Fibroblast of skin of abdomen (primary cell): ENCODE measurements at regions not wholly inside any gene's neighbourhood (a gene's known extent, or its start where the extent isn't known, plus 50 kb on each side); places are given as distances from the start of the nearest gene placed in this dataset.
"Not testable (repeated sequence)": the region's sequence is repeated elsewhere in the genome, so short reads cannot be mapped to it uniquely, and the experiment has no call there.

ENCODE experiments used
- DNase-seq: peaks from one replicate; pipeline ENCODE4 v3.0.0-alpha.2; 2013

DNA sequence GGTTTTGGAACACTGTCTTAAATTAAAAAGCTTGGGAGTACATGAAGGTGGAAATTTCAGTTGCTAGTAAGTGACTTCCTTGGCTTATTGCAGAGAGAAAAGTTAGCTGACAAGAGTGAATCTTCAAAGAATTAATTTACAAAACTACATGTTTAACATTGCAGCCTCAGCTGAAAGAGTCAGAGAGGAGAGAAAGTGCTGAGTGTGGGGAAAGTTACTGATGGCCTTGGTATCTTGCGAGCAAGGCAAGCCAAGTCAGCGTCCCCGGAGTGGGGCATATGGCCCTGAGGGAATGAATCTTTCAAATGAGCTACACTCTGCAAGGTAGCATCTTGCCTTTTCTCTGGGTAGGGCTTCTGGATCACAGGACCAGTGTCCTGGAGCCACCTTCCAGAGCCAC is 131.3 kb downstream of the LPIN1 start:
- no peak for DNase-seq

DNA sequence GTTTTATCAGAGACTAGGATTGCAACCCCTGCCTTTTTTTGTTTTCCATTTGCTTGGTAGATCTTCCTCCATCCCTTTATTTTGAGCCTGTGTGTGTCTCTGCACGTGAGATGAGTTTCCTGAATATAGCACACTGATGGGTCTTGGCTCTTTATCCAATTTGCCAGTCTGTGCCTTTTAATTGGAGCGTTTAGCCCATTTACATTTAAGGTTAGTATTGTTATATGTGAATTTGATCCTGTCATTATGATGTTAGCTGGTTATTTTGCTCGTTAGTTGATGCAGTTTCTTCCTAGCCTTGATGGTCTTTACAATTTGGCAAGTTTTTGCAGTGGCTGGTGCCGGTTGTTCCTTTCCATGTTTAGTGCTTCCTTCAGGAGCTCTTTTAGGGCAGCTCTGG is 138.8 kb downstream of the LPIN1 start:
- not testable (repeated sequence) for DNase-seq

DNA sequence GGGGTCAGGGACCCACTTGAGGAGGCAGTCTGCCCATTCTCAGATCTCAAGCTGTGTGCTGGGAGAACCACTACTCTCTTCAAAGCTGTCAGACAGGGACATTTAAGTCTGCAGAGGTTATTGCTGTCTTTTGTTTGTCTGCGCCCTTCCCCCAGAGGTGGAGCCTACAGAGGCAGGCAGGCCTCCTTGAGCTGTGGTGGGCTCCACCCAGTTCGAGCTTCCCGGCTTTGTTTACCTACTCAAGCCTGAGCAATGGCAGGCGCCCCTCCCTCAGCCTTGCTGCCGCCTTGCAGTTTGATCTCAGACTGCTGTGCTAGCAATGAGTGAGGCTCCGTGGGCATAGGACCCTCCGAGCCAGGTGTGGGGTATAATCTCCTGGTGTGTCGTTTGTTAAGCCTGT is 140.5 kb downstream of the LPIN1 start:
- not testable (repeated sequence) for DNase-seq

DNA sequence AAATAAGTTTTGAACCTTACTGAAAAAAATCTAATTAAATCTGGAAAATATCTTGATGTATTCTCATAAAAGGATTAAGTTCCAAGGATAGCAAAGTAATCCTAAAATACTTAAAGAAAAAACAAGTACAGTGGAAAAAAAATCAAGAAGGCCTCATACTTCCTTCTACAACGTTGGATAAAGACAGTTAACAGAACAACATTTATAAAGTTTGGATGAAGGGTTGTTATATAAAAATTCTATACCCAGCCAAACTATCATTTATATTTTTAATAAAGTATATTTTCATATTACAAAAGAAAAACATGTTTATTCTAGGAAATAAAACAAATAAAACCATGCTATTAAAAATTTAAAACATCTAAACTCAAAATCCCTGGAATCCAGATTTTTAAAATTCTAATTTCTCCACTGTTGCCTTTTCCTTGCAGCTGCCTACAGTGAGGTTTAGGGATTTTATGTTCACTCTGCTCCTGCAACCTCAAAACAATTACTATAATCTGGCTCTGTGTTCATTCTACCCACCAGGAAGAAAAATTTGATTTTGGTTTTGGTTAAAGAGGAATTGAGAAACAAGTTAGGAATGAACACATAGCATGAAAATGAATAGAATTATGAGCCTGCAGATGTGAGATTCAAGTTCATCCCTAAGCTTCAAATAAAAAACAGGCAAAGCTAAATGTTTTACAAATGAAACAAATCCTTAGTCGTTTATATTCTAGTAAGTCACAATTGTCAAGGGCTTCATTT is 142.8 kb downstream of the LPIN1 start:
- DNase-seq = no peak

DNA sequence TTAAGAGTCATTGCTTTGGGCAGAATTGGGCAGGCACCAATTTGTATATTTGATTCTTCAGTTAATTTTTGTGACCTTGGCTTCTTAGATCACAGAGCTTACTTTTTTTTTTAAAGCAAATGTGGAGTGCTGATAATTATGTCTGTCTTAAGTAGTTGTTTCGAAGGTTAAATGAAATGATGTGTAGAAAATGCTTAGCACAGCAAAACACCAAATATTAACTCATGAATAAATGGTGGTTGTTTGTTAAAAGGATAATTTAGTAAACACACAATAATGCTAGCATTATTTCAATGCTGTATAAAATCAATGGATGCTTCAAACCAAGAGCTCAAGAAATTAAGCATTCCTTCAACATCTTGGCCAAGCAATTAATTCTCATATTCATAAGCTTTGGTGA is 143.4 kb downstream of the LPIN1 start:
- no peak for DNase-seq

DNA sequence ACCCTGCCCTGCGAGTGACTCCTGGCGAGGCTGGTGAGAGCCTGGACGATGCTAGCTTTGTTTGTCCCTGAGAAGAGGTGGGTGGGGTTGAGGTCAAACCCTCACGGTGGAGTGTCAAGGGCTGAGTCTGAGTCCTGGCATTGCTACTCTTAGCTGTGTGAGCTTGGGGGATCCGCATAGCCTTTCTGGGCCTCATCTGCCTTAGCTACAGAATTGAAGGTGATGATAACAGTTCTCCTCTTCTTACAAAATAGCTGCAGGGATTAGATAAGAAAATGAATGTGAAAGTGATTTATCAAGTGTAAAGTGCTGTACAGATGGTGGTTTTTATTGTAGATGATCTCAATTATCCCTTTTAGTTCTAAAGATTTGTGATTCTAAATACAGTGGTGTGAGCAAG is 144.6 kb downstream of the LPIN1 start:
- no peak for DNase-seq

DNA sequence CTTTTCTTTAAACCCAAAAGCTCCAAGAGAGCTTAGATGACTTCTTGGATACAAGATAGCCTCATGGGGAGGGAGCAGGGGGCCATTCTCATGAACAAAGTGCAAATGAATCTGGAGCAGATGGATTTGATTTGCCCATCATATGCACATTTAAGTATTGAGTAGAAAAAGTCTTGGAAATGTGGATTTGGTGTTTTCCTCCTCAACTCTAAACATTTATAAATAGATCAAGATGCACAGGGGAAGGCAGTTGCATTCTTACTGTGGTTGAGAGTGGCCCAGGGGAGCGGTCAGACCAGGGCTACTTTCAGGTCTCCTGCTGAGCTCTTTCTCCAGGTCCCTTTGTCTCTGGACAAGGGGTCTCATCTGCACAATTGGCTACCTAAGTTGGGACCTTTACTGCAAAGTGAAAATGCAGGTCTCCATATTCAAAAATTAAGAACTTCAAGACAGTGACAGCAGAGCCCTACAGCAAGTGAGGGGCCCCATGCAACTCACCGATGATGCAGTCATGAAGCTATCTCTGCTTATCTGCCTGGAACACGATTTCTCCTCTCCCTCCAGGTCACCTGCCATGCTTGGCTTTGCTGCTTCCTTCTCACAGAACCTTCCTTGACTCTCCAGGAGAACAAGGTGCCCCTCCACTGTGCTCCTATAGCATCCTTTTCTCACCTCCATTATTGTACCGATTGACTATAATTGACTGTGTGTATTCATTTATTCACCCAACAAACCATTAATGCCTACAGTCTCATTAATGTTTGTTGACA is 145.4 kb downstream of the LPIN1 start:
- no peak for DNase-seq

DNA sequence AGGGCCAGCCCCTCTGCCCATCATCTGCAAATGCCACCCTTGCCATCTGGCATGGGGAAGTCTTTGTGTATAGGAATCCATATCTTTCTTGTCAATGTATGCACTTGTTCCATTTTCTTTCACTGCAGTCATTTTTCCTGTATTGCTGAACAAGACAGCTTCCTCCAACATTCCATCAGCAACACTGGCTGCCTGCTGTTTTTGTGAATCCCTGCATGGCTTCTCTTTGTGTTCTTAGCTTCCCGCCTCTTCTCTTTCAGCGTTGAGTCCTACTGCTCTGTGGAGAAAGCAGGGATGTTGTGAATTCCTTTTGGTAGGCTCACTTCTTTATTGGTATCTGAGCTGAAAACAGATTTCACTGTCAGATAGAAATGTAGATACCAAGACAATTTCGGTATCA is 150.0 kb downstream of the LPIN1 start:
- DNase-seq = no peak

DNA sequence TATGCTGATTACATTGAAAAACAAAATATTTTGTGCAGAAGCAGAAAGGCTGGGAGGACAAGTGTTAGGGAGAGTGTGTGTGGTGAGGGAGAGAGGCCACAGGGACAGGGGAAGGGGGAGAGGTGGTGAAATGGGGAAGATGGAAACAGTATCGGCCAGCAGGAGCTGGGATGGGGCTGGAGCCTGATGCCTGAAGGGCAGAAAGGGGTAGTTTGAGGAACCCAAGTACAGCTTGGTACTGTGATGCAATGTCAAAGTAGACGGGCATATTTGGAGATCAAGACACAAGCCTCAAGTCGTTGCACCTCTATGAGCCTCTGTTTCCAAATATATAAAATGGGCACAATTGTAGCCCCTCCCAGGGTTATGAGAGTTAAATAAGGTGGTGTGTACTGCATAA is 152.1 kb downstream of the LPIN1 start:
- no peak for DNase-seq

DNA sequence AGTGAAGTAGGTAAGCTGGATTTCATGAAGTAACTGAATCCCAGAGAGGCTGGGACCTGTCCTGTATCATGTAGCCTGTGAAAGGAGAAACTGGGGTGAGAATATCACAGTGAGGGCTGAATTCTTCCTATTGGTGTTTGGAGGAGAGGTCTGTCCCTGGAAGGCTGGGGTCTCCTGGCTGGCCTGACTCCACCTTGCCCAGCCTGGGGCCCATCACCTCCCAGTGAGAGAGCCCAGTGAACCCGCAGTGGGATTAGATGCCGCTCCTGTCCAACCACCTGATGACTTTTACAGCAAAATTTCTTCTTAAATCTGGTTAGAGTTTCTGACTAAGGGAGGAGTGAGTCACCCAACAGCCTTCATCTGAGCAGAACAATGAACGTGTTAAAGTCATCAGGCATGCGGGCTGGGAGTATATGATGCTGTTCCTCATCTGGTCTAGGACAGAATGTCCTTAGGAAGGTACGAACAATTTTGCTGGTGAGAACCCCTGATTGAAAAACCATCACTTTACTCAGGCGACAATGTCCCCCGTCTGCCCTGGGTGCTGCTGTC is 152.9 kb downstream of the LPIN1 start:
- DNase-seq = peak; percentile 55

DNA sequence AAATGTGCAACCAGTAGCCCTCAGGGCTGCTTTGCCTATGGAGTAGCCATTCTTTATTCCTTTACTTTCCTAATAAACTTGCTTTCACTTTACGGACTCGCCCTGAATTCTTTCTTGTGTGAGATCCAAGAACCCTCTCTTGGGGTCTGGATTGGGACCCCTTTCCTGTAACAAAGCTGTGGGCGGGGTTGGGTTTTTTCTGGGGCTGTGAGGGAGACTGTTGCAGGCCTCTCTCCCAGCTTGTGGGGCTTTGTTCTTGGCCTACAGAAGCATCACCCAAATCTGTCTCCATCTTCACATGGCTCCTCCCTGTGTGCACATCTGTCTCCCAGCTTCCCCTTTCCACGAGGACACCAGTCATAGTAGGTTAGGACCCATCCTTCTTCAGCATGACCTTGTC is 154.5 kb downstream of the LPIN1 start:
- not testable (repeated sequence) for DNase-seq

DNA sequence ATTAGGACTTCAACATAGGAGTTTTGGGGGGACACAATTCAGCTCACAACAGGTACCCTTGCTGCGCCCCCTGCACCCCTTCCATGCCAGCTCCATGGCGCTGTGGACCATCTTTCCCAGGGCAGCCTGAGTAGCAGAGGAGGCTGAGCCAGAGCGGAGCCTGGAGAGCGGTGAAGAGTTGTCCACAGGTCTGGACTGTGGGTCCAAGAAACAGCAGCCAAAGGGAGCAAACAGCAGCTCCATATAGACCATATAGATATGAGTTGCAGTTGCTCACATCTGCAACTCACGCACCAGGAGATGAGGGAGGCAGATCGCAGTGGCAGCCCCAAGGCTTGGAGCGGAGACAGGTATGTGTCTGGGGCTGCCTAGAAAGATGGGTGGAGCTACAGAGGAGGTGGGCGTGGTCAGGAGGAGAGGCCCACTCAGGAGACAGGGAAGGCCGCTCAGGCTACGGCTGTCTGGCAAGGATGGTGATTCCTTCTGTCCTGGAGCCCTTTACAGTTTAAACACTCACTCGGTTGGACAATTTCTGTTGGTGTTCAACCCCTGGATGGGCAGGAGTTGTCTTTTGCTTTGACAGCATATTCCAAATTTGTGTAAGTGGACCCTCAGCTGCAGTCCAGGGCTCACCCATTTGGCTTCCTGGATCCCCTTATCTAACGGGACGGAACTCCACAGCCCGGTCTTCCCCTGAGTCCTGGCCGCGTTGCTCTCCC is 155.1 kb downstream of the LPIN1 start:
- DNase-seq = no peak

DNA sequence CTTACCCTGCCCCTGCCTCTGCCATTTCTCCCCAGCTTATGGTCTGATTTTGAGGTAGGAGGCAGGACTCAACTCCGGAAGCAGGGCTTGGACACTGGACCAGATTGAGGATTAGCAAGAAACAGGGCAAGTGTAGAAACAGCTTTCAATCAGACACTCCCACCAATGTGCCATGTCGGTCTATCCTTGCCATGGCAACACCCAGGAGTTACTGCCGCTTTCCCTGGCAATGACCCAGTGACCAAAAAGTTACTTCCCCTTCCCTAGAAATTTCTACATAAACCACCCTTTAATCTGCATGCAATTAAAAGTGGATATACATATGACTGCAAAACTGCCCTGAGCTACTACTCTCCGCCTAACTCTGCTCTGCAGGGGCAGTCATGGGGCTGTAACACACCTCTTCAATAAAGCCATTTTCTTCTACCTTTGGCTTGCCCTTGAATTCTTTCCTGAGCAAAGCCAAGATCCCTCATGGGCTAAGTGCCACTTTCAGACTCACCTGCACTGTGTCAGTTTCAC is 156.7 kb downstream of the LPIN1 start:
- DNase-seq = no peak

DNA sequence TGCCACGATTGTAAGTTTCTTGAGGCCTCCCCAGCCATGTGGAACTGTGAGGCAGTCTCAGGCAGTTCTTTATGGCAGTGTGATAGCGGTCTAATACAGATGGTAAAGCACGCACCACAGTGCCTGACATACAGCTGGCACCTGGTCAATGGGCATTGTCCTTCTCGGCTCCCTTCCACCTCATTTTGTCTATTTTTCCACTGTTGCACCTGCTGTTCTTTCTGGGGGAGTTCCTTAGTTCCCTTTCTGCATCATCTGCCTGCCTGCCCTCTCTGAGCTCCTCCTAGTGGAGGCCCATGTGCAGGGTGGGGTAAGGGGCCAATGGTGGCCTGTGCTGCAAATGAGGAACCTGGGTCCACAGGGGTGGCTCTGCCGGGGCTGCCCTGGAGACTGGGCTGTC is 157.6 kb downstream of the LPIN1 start:
- no peak for DNase-seq

DNA sequence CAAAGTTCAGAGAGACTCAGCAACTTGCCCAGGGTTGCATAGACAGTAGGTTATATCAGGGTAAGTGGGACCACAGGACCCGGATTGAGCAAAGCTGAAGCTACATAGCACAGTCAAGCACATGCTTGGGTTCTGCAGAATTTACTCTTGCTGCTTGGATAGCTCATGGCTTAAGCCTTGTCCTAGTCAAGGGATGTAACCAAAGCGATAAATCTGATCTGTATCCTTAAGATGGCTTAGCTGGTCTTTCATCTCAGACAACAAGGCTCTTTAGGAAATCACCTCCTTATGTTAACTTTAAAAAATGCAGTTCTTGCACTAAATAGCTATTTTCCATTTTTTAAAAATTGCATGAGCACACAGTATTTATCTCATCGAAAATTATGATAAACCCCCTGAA is 158.5 kb downstream of the LPIN1 start:
- no peak for DNase-seq

DNA sequence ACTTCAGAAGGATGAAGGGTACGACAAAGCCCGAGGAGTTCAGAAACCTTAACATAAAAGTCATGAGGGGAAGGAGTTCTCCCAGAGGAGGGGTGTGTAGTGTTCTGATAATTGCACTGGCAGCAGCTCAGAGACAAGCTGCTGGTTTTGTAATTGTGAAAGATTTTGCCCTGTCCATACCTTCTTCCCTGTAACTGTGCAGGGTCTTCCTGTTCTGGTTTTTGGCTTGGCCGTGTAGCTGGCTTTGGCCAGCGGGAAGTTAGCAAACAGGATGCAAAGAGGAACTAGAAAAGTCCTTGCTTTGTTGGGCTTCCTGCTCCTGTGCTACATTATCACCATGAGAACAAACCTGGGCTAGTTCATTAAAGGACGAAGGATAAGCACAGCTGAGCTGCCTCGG is 160.8 kb downstream of the LPIN1 start:
- no peak for DNase-seq

DNA sequence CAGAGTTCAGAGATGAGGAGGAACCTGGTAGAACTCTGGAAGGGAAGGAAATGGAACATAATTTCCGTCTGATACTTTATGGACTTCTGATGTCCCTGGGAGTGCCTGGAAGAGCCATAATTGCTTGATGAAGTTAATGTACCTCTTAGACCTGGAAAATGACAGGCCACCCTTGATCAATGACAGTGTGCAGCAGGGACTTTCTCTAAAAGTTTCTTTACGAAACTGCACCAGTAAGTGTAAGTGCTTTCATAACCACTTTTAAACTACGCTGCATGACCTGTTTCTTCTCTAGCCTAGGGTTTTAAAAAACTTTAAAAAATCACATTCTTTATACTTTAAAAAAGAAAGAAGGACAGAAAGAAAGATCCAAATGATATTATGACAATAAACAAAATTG is 164.5 kb downstream of the LPIN1 start:
- DNase-seq = no peak

DNA sequence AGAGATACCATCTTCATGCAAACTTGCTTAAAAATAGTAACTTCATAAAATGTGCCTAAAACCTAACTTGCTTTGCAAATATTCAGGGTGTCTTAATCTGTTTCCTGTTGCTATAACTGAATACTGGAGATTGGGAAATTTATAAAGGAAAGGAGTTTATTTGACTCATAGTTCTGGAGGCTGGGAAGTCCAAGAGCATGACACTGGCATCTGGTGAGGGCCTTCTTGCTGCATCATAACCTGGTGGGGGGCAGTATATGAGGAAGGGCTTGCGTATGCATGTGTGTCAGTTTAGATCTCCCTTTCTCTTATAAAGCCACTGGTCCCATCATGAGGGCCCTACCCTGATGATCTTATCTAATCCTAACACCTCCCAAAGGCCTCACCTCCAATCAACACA is 166.5 kb downstream of the LPIN1 start:
- DNase-seq = no peak

DNA sequence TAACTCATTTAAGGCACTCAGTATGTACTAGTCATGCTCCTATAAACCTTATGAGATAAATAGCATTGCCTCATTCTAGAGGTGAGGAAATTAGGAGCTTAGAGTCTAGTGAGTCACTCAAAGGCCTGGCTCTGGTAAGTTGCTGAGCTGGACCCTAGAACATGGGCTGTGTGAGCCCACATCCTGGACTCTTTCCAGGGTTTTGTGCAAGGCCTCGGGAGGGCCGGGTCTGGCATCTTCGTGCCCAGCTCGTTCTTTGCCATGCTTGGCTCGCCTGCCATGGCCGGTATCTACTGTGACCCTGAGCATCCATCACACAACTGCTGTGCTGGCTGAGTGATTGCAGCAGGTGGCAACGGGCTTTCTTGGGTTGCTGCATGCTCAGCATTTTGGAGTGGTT is 168.0 kb downstream of the LPIN1 start:
- DNase-seq = no peak

DNA sequence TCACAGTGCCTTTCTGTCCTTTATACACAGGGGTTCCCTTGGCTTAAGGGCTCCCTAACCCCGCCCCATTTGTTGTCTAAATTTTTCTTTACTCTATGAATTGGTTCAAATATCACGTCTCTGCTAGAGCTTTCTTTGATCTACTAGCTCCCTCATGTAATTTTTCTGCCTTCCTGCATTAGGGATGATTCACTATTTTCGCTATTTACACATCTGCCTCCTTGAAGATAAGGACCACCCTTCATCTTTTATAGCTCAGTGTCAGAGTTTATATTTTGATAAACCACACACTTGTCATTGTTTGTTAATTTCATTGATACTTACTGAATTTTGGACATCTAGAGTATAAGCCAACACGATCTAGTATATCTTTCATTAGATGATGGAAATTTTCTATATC is 169.2 kb downstream of the LPIN1 start:
- no peak for DNase-seq

DNA sequence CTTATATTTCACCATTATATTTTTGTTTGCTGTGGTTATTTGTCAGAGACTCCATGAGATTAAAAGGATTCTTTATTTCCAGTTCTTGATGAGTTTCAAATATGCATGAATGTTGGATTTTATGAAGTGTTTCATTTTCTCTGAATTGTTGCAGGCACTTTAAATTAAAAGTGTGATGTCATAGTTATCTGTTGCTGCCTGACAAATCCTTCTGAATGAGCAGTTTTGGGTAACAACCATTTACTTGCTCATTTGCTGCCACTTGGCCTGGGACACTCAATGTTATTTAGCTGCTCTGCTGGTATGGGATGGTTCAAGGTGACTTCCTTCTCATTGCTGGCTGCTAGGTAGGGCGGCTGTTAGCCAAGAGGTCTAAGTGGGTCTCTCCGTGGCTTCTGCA is 173.5 kb downstream of the LPIN1 start:
- no peak for DNase-seq

DNA sequence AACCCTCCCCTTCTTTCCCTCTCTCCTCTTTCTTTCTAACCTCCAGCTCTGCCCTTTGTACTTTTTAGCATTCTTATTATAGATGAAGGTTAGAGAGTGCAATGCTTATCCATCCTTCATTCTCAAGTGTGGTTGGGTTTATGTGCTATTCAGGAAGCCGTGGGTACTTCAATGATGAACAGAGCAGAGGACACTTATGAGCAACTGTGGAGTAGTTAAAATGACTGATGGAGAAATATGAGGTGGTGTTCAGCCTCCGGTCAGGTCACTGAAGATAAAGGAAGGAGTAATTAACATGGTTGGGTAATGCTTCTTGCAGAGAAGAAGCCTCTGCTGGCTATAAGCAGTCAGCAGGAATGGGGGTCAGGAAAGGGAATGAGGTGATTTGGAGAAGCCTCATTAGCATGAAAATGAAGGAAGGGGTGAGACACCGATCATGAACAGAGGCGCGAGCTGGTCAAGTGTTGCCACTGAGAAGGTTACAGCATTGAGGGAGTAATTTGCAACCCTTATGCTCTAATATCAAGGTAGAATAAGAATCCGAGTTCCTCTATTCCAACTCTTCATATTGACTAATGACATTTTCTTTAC is 174.7 kb downstream of the LPIN1 start:
- no peak for DNase-seq

DNA sequence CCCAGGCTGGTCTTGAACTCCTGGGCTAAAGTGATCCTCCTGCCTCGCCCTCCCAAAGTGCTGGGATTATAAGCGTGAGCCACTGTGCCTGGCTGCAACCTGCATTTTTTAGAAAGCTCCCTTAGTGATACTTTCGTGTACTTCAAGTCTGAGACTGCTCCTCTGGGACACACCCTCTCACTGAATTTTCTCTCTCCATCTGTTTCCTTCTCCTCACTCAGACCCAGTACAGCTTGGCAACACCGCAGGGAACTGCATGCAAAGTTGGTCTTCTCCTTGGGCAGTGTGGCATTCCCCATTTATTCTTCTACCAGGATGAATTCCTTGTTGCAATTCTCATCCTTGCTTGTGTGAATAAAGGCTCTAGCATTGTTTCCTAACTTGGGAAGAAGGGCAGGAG is 175.9 kb downstream of the LPIN1 start:
- no peak for DNase-seq
